ENCODE measurements at regions not wholly inside any gene's neighbourhood (a gene's known extent, or its start where the extent isn't known, plus 50 kb on each side); places are given as distances from the start of the nearest gene placed in this dataset.

GRCh38 chr20:55586610-55587009, 418.7 kb downstream of the CBLN4 start:
- Histone ChIP-seq H3K36me3 (ENCODE audit: insufficient read depth, insufficient read length, low read length) (no peaks in the 10 kb centered on the region), H3K27me3 (ENCODE audit: insufficient read depth, insufficient read length) (no peaks in the 10 kb centered on the region), H3K9ac (ENCODE audit: insufficient read length, low read depth) (no peak overlapping the region), H3K4me3 (ENCODE audit: insufficient read length, low read depth) (no peak overlapping the region), H3K4me1 (ENCODE audit: insufficient read depth, insufficient read length) (no peaks in the 10 kb centered on the region), H3K9me3 (ENCODE audit: insufficient read depth, low read length) (no peaks in the 10 kb centered on the region)
- DNase-seq (ENCODE audit: low read depth, low spot score): no peak
- TF ChIP-seq ZNF274 (IDR thresholded peaks at IDR 0.05; ENCODE audit: low read depth, low read length) (no peak), YY1 (IDR thresholded peaks at IDR 0.05; ENCODE audit: insufficient read depth, insufficient read length) (no peak), SUZ12 (IDR thresholded peaks at IDR 0.05; ENCODE audit: extremely low read depth, insufficient read depth, insufficient read length) (no peak)

GRCh38 chr20:55584964-55585363, 420.4 kb downstream of the CBLN4 start:
- H3K9me3 ChIP-seq (ENCODE audit: insufficient read depth, low read length): no peaks in the 10 kb centered on the region
- no peaks in the 10 kb centered on the region for H3K36me3 ChIP-seq (ENCODE audit: insufficient read depth, insufficient read length, low read length)
- no peak overlapping the region for H3K4me3 ChIP-seq (ENCODE audit: insufficient read length, low read depth)
- no peaks in the 10 kb centered on the region for H3K27me3 ChIP-seq (ENCODE audit: insufficient read depth, insufficient read length)
- no peaks in the 10 kb centered on the region for H3K4me1 ChIP-seq (ENCODE audit: insufficient read depth, insufficient read length)
- DNase-seq (ENCODE audit: low read depth, low spot score): no peak
- no peak overlapping the region for H3K9ac ChIP-seq (ENCODE audit: insufficient read length, low read depth)
- TF ChIP-seq ZNF274 (IDR thresholded peaks at IDR 0.05; ENCODE audit: low read depth, low read length): no peak
- TF ChIP-seq YY1 (IDR thresholded peaks at IDR 0.05; ENCODE audit: insufficient read depth, insufficient read length): no peak
- no peak for TF ChIP-seq SUZ12 (IDR thresholded peaks at IDR 0.05; ENCODE audit: extremely low read depth, insufficient read depth, insufficient read length)

GRCh38 chr20:55584307-55584706, 421.0 kb downstream of the CBLN4 start:
- H3K36me3 ChIP-seq (ENCODE audit: insufficient read depth, insufficient read length, low read length): no peaks in the 10 kb centered on the region
- H3K4me1 ChIP-seq (ENCODE audit: insufficient read depth, insufficient read length): no peaks in the 10 kb centered on the region
- H3K27me3 ChIP-seq (ENCODE audit: insufficient read depth, insufficient read length): no peaks in the 10 kb centered on the region
- no peak overlapping the region for H3K9ac ChIP-seq (ENCODE audit: insufficient read length, low read depth)
- no peak overlapping the region for H3K4me3 ChIP-seq (ENCODE audit: insufficient read length, low read depth)
- no peak for DNase-seq (ENCODE audit: low read depth, low spot score)
- TF ChIP-seq ZNF274 (IDR thresholded peaks at IDR 0.05; ENCODE audit: low read depth, low read length) (no peak), YY1 (IDR thresholded peaks at IDR 0.05; ENCODE audit: insufficient read depth, insufficient read length) (no peak), SUZ12 (IDR thresholded peaks at IDR 0.05; ENCODE audit: extremely low read depth, insufficient read depth, insufficient read length) (no peak)
- no peaks in the 10 kb centered on the region for H3K9me3 ChIP-seq (ENCODE audit: insufficient read depth, low read length)

GRCh38 chr20:55583036-55583435, 422.3 kb downstream of the CBLN4 start:
- Histone ChIP-seq H3K9me3 (ENCODE audit: insufficient read depth, low read length) (no peaks in the 10 kb centered on the region), H3K27me3 (ENCODE audit: insufficient read depth, insufficient read length) (no peaks in the 10 kb centered on the region), H3K9ac (ENCODE audit: insufficient read length, low read depth) (no peak overlapping the region), H3K36me3 (ENCODE audit: insufficient read depth, insufficient read length, low read length) (no peaks in the 10 kb centered on the region), H3K4me1 (ENCODE audit: insufficient read depth, insufficient read length) (no peaks in the 10 kb centered on the region), H3K4me3 (ENCODE audit: insufficient read length, low read depth) (no peak overlapping the region)
- no peak for DNase-seq (ENCODE audit: low read depth, low spot score)
- no peak for TF ChIP-seq ZNF274 (IDR thresholded peaks at IDR 0.05; ENCODE audit: low read depth, low read length)
- no peak for TF ChIP-seq SUZ12 (IDR thresholded peaks at IDR 0.05; ENCODE audit: extremely low read depth, insufficient read depth, insufficient read length)

- Histone ChIP-seq H3K9ac (ENCODE audit: insufficient read length, low read depth) (no peak overlapping the region), H3K4me3 (ENCODE audit: insufficient read length, low read depth) (no peak overlapping the region), H3K4me1 (ENCODE audit: insufficient read depth, insufficient read length) (no peaks in the 10 kb centered on the region), H3K27me3 (ENCODE audit: insufficient read depth, insufficient read length) (no peaks in the 10 kb centered on the region), H3K9me3 (ENCODE audit: insufficient read depth, low read length) (no peaks in the 10 kb centered on the region), H3K36me3 (ENCODE audit: insufficient read depth, insufficient read length, low read length) (no peaks in the 10 kb centered on the region)
- DNase-seq (ENCODE audit: low read depth, low spot score): no peak
- no peak for TF ChIP-seq ZNF274 (IDR thresholded peaks at IDR 0.05; ENCODE audit: low read depth, low read length)
- no peak for TF ChIP-seq SUZ12 (IDR thresholded peaks at IDR 0.05; ENCODE audit: extremely low read depth, insufficient read depth, insufficient read length)
- no peak for TF ChIP-seq YY1 (IDR thresholded peaks at IDR 0.05; ENCODE audit: insufficient read depth, insufficient read length)
These were observed 422.8 kb downstream of the CBLN4 start for GRCh38 chr20:55582498-55582897.

- Histone ChIP-seq H3K9ac (ENCODE audit: insufficient read length, low read depth) (no peak overlapping the region), H3K9me3 (ENCODE audit: insufficient read depth, low read length) (no peaks in the 10 kb centered on the region), H3K27me3 (ENCODE audit: insufficient read depth, insufficient read length) (no peaks in the 10 kb centered on the region), H3K36me3 (ENCODE audit: insufficient read depth, insufficient read length, low read length) (no peaks in the 10 kb centered on the region), H3K4me1 (ENCODE audit: insufficient read depth, insufficient read length) (no peaks in the 10 kb centered on the region), H3K4me3 (ENCODE audit: insufficient read length, low read depth) (no peak overlapping the region)
- DNase-seq (ENCODE audit: low read depth, low spot score): no peak
- no peak for TF ChIP-seq SUZ12 (IDR thresholded peaks at IDR 0.05; ENCODE audit: extremely low read depth, insufficient read depth, insufficient read length)
- TF ChIP-seq ZNF274 (IDR thresholded peaks at IDR 0.05; ENCODE audit: low read depth, low read length): no peak
- TF ChIP-seq YY1 (IDR thresholded peaks at IDR 0.05; ENCODE audit: insufficient read depth, insufficient read length): no peak
These were observed 423.8 kb downstream of the CBLN4 start for GRCh38 chr20:55581519-55581918.

- DNase-seq (ENCODE audit: low read depth, low spot score): no peak
- H3K4me1 ChIP-seq (ENCODE audit: insufficient read depth, insufficient read length): no peaks in the 10 kb centered on the region
- no peaks in the 10 kb centered on the region for H3K36me3 ChIP-seq (ENCODE audit: insufficient read depth, insufficient read length, low read length)
- no peaks in the 10 kb centered on the region for H3K9me3 ChIP-seq (ENCODE audit: insufficient read depth, low read length)
- H3K4me3 ChIP-seq (ENCODE audit: insufficient read length, low read depth): no peak overlapping the region
- no peak overlapping the region for H3K9ac ChIP-seq (ENCODE audit: insufficient read length, low read depth)
- H3K27me3 ChIP-seq (ENCODE audit: insufficient read depth, insufficient read length): no peaks in the 10 kb centered on the region
- no peak for TF ChIP-seq YY1 (IDR thresholded peaks at IDR 0.05; ENCODE audit: insufficient read depth, insufficient read length)
- TF ChIP-seq ZNF274 (IDR thresholded peaks at IDR 0.05; ENCODE audit: low read depth, low read length): no peak
These were observed 424.8 kb downstream of the CBLN4 start for GRCh38 chr20:55580475-55580874.

GRCh38 chr20:55579802-55580201, 425.5 kb downstream of the CBLN4 start:
- no peak for TF ChIP-seq SUZ12 (IDR thresholded peaks at IDR 0.05; ENCODE audit: extremely low read depth, insufficient read depth, insufficient read length)
- no peak for TF ChIP-seq ZNF274 (IDR thresholded peaks at IDR 0.05; ENCODE audit: low read depth, low read length)
- TF ChIP-seq YY1 (IDR thresholded peaks at IDR 0.05; ENCODE audit: insufficient read depth, insufficient read length): no peak
- H3K9me3 ChIP-seq (ENCODE audit: insufficient read depth, low read length): no peaks in the 10 kb centered on the region
- no peak for DNase-seq (ENCODE audit: low read depth, low spot score)

More at GRCh38 chr20:55579802-55580201, 425.5 kb downstream of the CBLN4 start:
- Histone ChIP-seq H3K9ac (ENCODE audit: insufficient read length, low read depth) (no peak overlapping the region), H3K27me3 (ENCODE audit: insufficient read depth, insufficient read length) (no peaks in the 10 kb centered on the region), H3K4me3 (ENCODE audit: insufficient read length, low read depth) (no peak overlapping the region), H3K36me3 (ENCODE audit: insufficient read depth, insufficient read length, low read length) (no peaks in the 10 kb centered on the region), H3K4me1 (ENCODE audit: insufficient read depth, insufficient read length) (no peaks in the 10 kb centered on the region)
